GM18909 (cell line): ENCODE measurements at regions not wholly inside any gene's neighbourhood (a gene's known extent, or its start where the extent isn't known, plus 50 kb on each side); places are given as distances from the start of the nearest gene placed in this dataset.

Experiments used
- ATAC-seq: cut with Tn5 transposase; IDR thresholded peaks from one replicate; pipeline ENCODE4 v1.9.1; 2021; ENCODE audit warnings: mild to moderate bottlenecking; ENCODE audit not compliant: unreplicated experiment, poor library complexity

- no peak for ATAC-seq
Measured at GRCh38 chr17:36752096-36752888, 150.9 kb downstream of the MRM1 start.

GRCh38 chr17:36755586-36755985 lies 154.2 kb downstream of the MRM1 start:
- ATAC-seq = no peak

- no peak for ATAC-seq
Measured at GRCh38 chr17:36756695-36757094, 155.3 kb downstream of the MRM1 start.

- ATAC-seq = no peak
Measured at GRCh38 chr17:36760425-36760824, 159.0 kb downstream of the MRM1 start.

- no peak for ATAC-seq
Measured at GRCh38 chr17:36761203-36761950, 160.0 kb downstream of the MRM1 start.

- ATAC-seq = no peak
Measured at GRCh38 chr17:36765436-36766043, 164.2 kb downstream of the MRM1 start.

- ATAC-seq = no peak
Measured at GRCh38 chr17:36768394-36768793, 167.0 kb downstream of the MRM1 start.

GRCh38 chr17:36773039-36773438 lies 164.2 kb upstream of the LHX1 start:
- ATAC-seq = no peak

- ATAC-seq = no peak
Measured at GRCh38 chr17:36777118-36777517, 160.2 kb upstream of the LHX1 start.

GRCh38 chr17:36778448-36778847 lies 158.8 kb upstream of the LHX1 start:
- no peak for ATAC-seq

- no peak for ATAC-seq
Measured at GRCh38 chr17:36779550-36779949, 157.7 kb upstream of the LHX1 start.

GRCh38 chr17:36784633-36785032 lies 152.6 kb upstream of the LHX1 start:
- ATAC-seq = no peak

GRCh38 chr17:36786867-36787266 lies 150.4 kb upstream of the LHX1 start:
- ATAC-seq = no peak

GRCh38 chr17:36791150-36791941 lies 145.9 kb upstream of the LHX1 start:
- ATAC-seq = no peak

GRCh38 chr17:36791942-36792475 lies 145.3 kb upstream of the LHX1 start:
- no peak for ATAC-seq

GRCh38 chr17:36792849-36793248 lies 144.4 kb upstream of the LHX1 start:
- ATAC-seq = no peak

GRCh38 chr17:36793976-36794375 lies 143.3 kb upstream of the LHX1 start:
- no peak for ATAC-seq

GRCh38 chr17:36807496-36808179 lies 129.6 kb upstream of the LHX1 start:
- ATAC-seq = no peak

- no peak for ATAC-seq
Measured at GRCh38 chr17:36808180-36808661, 129.1 kb upstream of the LHX1 start.

GRCh38 chr17:36812762-36813161 lies 124.5 kb upstream of the LHX1 start:
- no peak for ATAC-seq
